Keratinocyte (primary cell): ENCODE measurements at regions not wholly inside any gene's neighbourhood (a gene's known extent, or its start where the extent isn't known, plus 50 kb on each side); places are given as distances from the start of the nearest gene placed in this dataset.

Experiments
- DNase-seq: peaks from one replicate; pipeline ENCODE4 v3.0.0-alpha.2; 2011; ENCODE audit warnings: low read depth, missing footprints, low spot score
- FAIRE-seq: peaks from 2 replicates; lab custom pipeline; 2011; peaks lifted over from hg19 to GRCh38; lab: Jason Lieb, UNC
- H2AFZ ChIP-seq: 2 replicates; pipeline ENCODE4 v1.6.0; 2012; ENCODE audit warnings: low read length, control low read depth, inconsistent platforms; ENCODE audit not compliant: control insufficient read depth
- H3K27ac ChIP-seq: 2 replicates; pipeline ENCODE4 v1.5.1; 2011; ENCODE audit warnings: low read length; ENCODE audit not compliant: control insufficient read depth, insufficient read depth
- H3K27me3 ChIP-seq: 3 replicates; pipeline ENCODE4 v1.6.0; 2011; ENCODE audit warnings: low read length; ENCODE audit not compliant: control insufficient read depth, insufficient read depth; ENCODE audit errors: extremely low read depth
- H3K36me3 ChIP-seq, 2 experiments: 2 replicates in 1 of 2; 3 replicates in 1 of 2; pipeline ENCODE4 v1.5.1; 2011; ENCODE audit warnings: low read length in 2 of 2, mild to moderate bottlenecking in 1 of 2; ENCODE audit not compliant: control insufficient read depth in 2 of 2, insufficient read depth in 2 of 2; ENCODE audit errors: extremely low read depth in 1 of 2
- H3K4me1 ChIP-seq: 3 replicates; pipeline ENCODE4 v1.5.1; 2011; ENCODE audit warnings: low read length; ENCODE audit not compliant: control insufficient read depth, insufficient read depth; ENCODE audit errors: extremely low read depth
- H3K4me2 ChIP-seq: 3 replicates; pipeline ENCODE4 v1.6.0; 2011; ENCODE audit warnings: low read depth, low read length; ENCODE audit not compliant: control insufficient read depth, insufficient read depth; ENCODE audit errors: extremely low read depth
- H3K4me3 ChIP-seq, 3 experiments: fragments of 200-600 bp in 1 of 3; sonication (generic) in 1 of 3; 2 replicates in 2 of 3; 3 replicates in 1 of 3; pipeline ENCODE4 v1.5.1; 2011 to 2016; ENCODE audit warnings: low read length in 3 of 3, mild to moderate bottlenecking in 3 of 3, control low read depth in 2 of 3, inconsistent platforms in 1 of 3, low read depth in 1 of 3, mixed read lengths in 1 of 3, mixed run types in 1 of 3, moderate library complexity in 1 of 3; ENCODE audit not compliant: control insufficient read depth in 2 of 3, insufficient read depth in 2 of 3; ENCODE audit errors: extremely low read depth in 1 of 3
- H3K79me2 ChIP-seq: 2 replicates; pipeline ENCODE4 v1.6.0; 2012; ENCODE audit warnings: low read length; ENCODE audit not compliant: control insufficient read depth, insufficient read depth
- H3K9ac ChIP-seq: 3 replicates; pipeline ENCODE4 v1.6.0; 2011; ENCODE audit warnings: low read length; ENCODE audit not compliant: control insufficient read depth, insufficient read depth; ENCODE audit errors: extremely low read depth
- H3K9me1 ChIP-seq: 3 replicates; pipeline ENCODE4 v1.6.0; 2011; ENCODE audit warnings: low read length; ENCODE audit not compliant: control insufficient read depth, insufficient read depth; ENCODE audit errors: extremely low read depth
- H3K9me3 ChIP-seq: 2 replicates; pipeline ENCODE4 v1.5.1; 2012; ENCODE audit warnings: low read depth, low read length; ENCODE audit not compliant: control insufficient read depth
- H4K20me1 ChIP-seq: 3 replicates; pipeline ENCODE4 v1.6.0; 2011; ENCODE audit warnings: low read length; ENCODE audit not compliant: control insufficient read depth, insufficient read depth; ENCODE audit errors: extremely low read depth
- EZH2 ChIP-seq: IDR thresholded peaks from one replicate; pipeline ENCODE4 v1.6.1; 2012; ENCODE audit warnings: inconsistent platforms, mild to moderate bottlenecking, low read length, moderate library complexity
- dilution Hi-C: fragments of 300-500 bp; cut with MboI; formaldehyde crosslinking; loops from one replicate; pipeline ENCODE4 v1.7.0; 2020; ENCODE audit warnings: low sequenced_read_pairs; ENCODE audit not compliant: extremely low pct_ligation_motif_present
- TF ChIP-seq, protein P1 (sequence below), 3 experiments: IDR thresholded peaks in 1 of 3; conservative IDR thresholded peaks in 1 of 3; optimal IDR thresholded peaks in 1 of 3; 2 replicates in 2 of 3; 3 replicates in 1 of 3; pipeline versions ENCODE3 to v1.5.1; 2011; ENCODE audit warnings: low read length in 3 of 3, mild to moderate bottlenecking in 3 of 3, moderate library complexity in 2 of 3, control low read depth in 1 of 3, inconsistent platforms in 1 of 3; ENCODE audit not compliant: insufficient read depth in 2 of 3; ENCODE audit errors: extremely low read depth in 1 of 3

DNA sequence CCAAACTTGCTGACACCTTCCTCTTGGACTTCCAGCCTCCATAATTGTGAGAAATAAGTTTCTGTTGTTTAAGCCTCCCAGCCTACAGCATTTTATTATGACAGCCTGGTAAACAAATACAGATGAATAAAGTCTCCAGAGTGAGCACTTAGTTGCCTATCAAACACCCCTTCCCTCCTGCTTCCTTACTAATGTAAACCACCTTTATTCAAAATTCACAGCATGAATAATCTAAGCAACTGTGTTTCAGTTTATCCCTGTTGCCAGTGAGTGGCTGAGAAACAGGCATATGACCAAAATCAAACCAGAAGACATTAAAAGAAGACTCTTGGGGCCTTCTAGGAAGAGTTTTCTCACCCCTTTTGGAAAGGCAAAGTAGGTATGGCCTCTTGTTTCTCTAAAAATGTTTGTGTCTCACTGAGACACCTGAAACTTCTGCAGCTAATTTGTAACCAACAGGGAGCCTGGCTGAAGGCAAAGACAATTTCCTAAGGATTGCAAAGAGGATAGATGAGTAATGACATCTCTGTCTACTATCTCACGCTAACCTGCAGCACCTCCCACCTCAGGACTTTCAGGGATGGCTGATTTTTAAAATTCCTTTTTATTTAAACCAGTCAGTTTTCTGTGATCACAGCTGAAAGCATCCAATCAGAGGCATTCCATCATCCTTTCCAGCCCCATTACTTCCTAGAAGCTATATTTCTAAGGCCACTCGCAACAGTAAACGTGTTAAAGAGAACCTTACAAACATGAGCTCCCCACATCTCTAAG, 61.4 kb upstream of the LRRC55 start:
- H3K4me2 ChIP-seq = no peak overlapping the region
- no peak overlapping the region for H3K9ac ChIP-seq
- H3K4me1 ChIP-seq = no peaks in the 10 kb centered on the region
- no peaks in the 10 kb centered on the region for H3K36me3 ChIP-seq
- peaks cover 4% of the 10 kb centered on the region for H3K9me3 ChIP-seq
- no peaks in the 10 kb centered on the region for H4K20me1 ChIP-seq
- dilution Hi-C loops = no loop called here
- no peaks in the 10 kb centered on the region for H3K27me3 ChIP-seq
- no peaks in the 10 kb centered on the region for H3K79me2 ChIP-seq
- H3K4me3 ChIP-seq = no peak overlapping the region
- DNase-seq = no peak
- H3K27ac ChIP-seq = no peak overlapping the region
- no peak for FAIRE-seq
- H2AFZ ChIP-seq = no peak overlapping the region
- H3K9me1 ChIP-seq = no peaks in the 10 kb centered on the region
- no peak for TF ChIP-seq EZH2
- TF ChIP-seq, protein P1, sequence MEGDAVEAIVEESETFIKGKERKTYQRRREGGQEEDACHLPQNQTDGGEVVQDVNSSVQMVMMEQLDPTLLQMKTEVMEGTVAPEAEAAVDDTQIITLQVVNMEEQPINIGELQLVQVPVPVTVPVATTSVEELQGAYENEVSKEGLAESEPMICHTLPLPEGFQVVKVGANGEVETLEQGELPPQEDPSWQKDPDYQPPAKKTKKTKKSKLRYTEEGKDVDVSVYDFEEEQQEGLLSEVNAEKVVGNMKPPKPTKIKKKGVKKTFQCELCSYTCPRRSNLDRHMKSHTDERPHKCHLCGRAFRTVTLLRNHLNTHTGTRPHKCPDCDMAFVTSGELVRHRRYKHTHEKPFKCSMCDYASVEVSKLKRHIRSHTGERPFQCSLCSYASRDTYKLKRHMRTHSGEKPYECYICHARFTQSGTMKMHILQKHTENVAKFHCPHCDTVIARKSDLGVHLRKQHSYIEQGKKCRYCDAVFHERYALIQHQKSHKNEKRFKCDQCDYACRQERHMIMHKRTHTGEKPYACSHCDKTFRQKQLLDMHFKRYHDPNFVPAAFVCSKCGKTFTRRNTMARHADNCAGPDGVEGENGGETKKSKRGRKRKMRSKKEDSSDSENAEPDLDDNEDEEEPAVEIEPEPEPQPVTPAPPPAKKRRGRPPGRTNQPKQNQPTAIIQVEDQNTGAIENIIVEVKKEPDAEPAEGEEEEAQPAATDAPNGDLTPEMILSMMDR (optimal IDR thresholded peaks at IDR 0.05 in 1 of 3, IDR thresholded peaks at IDR 0.05 in 1 of 3, conservative IDR thresholded peaks at IDR 0.05 in 1 of 3; ENCODE audit: extremely low read depth in 1 of 3, insufficient read depth in 2 of 3, low read length in 3 of 3) = no peak

GRCh38 chr11:57121996-57122395, 59.8 kb upstream of the LRRC55 start:
- H4K20me1 ChIP-seq = no peaks in the 10 kb centered on the region
- FAIRE-seq (no peak), DNase-seq (no peak)
- H3K4me2 ChIP-seq = no peak overlapping the region
- no peak overlapping the region for H2AFZ ChIP-seq
- H3K4me3 ChIP-seq = no peak overlapping the region
- TF ChIP-seq, protein P1 (optimal IDR thresholded peaks at IDR 0.05 in 1 of 3, IDR thresholded peaks at IDR 0.05 in 1 of 3, conservative IDR thresholded peaks at IDR 0.05 in 1 of 3; ENCODE audit: extremely low read depth in 1 of 3, insufficient read depth in 2 of 3, low read length in 3 of 3) = no peak
- H3K9ac ChIP-seq = no peak overlapping the region
- H3K27ac ChIP-seq = no peak overlapping the region
- no peaks in the 10 kb centered on the region for H3K4me1 ChIP-seq
- peaks cover 3% of the 10 kb centered on the region for H3K9me3 ChIP-seq
- H3K36me3 ChIP-seq = no peaks in the 10 kb centered on the region
- no peaks in the 10 kb centered on the region for H3K9me1 ChIP-seq
- H3K27me3 ChIP-seq = no peaks in the 10 kb centered on the region
- no peaks in the 10 kb centered on the region for H3K79me2 ChIP-seq
- dilution Hi-C loops = no loop called here
